GM18951 (cell line): ENCODE measurements at regions not wholly inside any gene's neighbourhood (a gene's known extent, or its start where the extent isn't known, plus 50 kb on each side); places are given as distances from the start of the nearest gene placed in this dataset.
A peak's percentile ranks its signal among the peaks of the same experiment; 100 is the strongest.

Source experiments
- POLR2A ChIP-seq: IDR thresholded peaks from 4 replicates; pipeline ENCODE4 v1.6.1; 2011; ENCODE audit warnings: mild to moderate bottlenecking; ENCODE audit not compliant: insufficient read length, insufficient read depth; ENCODE audit errors: extremely low read depth
- in situ Hi-C: fragments of 300-500 bp; cut with MboI; formaldehyde crosslinking; loops from one replicate; pipeline ENCODE4 v1.12.0; 2022; ENCODE audit warnings: low sequenced_read_pairs, mixed read lengths, inconsistent platforms; ENCODE audit not compliant: unreplicated experiment

DNA sequence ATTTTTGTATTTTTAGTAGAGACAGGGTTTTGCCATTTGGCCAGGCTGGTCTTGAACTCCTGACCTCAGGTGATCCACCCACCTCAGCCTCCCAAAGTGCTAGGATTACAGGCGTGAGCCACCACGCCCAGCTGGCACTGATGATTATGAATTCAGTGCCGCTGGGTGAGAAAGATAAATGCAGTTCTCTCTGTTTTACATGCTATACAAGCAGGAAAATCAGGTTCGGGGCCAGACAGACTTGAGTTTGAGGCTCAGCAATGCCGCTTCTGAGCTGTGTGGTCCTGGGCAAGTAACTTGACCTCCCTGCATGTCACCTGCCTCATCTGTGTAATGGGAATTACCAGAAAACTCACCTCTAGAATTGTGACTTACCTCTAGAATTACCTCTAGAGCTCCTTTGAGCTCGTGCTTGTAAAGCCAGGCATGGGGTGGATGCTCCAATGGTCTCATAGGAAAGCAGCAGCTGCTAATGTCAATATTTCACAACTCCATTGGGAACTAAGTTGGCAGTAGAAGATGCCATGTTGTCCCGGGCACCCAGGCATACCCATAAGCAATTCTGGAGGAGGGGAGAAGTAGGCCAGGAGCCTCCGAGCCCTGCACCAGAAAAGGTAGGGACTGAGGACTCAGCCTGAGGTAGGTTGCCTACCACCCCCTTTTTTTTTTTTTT is 119.8 kb upstream of the SLC25A33 start:
- no peak for TF ChIP-seq POLR2A
- in situ Hi-C loops, result no loop called here

DNA sequence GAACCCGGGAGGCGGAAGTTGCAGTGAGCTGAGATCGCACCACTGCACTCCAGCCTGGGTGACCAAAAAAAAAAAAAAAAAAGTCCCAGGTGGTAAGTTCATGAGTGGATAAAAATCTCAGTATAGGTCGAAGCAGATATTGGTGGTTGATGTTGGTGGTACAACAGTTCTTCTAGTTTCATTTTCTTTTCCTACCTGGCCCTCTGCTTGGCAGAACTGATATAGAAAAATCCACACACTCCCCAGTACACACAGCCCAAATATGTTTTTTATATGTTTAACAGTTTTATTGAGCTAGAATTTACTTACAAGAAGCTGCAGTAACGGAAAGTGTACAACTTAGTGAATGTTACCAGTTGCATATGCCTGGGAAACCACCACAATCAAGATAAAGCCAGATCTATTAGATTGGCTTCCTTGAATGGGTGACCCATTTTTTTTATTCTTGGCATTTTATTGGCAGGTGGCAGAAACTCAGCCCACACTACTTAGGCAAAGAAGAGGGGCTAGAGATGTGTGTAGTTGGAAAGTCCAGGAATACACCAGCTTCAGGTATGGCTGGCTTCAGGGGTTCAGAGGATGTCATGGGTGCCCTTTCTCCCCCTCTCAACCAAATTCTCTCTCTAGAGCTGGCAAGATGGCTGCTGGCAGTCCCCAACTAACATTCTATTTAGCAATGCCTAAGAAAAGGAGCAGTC is 118.3 kb upstream of the SLC25A33 start:
- in situ Hi-C loops, result no loop called here
- no peak for TF ChIP-seq POLR2A

DNA sequence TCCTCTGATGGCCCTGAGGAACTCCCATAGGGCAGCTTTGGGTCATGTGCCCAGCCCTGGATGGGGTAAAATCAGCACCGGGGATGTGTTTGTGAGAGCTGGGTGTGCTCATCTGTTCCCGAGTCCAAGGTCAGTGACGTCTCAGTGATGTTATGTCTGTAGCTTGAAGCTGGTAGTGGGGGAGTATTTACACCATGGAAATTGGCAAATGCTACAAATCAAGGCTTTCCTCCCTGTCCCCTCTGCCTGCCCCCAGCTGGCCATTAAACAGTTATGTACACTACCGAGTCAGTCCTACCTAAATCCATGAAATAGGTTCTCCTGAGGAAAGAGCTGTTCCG is 117.8 kb upstream of the SLC25A33 start:
- in situ Hi-C loops, result no loop called here

DNA sequence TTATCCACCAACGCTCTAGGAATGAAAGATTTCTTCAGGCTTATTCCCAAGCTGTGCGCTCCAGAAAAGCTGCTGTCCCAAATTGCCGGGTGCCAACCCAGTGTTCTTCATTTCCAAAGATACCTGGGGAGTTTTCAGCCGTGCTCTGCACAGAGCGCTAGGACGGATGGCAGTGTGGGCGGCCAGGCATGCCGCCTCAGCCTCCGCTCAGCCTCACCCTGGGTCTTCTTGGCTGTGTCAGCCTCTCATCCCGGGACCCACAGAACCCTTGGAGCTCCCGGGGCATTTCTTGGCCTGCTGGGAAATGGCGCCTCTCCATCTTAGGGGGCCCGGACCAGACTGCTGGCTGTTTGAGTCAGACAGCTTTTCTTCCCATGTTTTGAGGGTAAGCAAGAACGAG is 116.9 kb upstream of the SLC25A33 start:
- no peak for TF ChIP-seq POLR2A
- in situ Hi-C loops, result no loop called here

More for the DNA sequence above, 117.8 kb upstream of the SLC25A33 start:
- TF ChIP-seq POLR2A, result no peak

DNA sequence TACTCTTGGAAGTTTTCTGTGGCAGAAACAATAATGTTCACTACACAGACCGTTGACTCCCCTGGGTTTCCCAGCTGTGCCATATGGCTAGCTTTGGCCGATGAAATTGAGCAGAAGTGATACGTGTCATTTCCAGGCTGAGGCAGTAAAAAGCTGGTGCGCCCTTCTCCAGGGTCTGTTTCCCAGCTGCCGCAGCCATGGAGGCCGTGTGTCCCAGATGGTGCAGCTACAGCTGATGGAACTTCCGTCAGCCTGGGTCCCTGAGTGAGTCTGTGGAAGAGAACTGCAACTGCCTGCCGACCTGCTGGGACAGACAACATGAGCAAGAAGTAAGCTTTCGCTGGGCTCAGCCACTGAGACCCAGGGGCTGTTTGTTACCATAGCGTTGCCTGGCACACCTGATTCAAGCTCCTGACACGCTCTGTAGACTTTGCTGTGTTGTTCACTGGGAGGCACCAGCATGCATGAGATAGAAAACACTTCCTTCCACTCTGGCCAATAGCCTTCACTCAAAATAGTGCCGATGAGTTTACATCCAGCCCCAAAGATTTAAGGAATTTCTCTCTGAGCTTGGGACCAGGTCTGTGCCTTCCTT is 116.3 kb upstream of the SLC25A33 start:
- no peak for TF ChIP-seq POLR2A
- in situ Hi-C loops, result no loop called here

DNA sequence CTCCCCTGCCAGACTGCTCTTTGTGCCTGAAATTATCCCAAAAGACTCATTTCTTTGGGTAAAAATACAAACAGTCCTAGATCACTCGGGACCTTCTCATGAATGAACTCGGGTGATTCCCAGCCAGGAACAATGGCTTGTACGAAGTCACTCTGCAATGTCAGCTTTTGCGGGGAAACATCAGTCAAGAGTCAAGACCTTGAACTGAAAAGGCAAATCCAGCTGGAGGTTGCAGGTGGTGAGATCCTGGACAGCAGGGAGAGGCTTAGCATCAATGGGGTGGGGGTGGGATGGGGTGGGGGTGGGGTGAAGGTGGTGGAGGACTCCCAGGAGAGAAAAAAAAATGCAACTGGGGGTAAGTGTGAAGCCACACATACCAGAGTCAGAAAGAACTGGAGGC is 115.0 kb upstream of the SLC25A33 start:
- in situ Hi-C loops, result no loop called here
- no peak for TF ChIP-seq POLR2A

DNA sequence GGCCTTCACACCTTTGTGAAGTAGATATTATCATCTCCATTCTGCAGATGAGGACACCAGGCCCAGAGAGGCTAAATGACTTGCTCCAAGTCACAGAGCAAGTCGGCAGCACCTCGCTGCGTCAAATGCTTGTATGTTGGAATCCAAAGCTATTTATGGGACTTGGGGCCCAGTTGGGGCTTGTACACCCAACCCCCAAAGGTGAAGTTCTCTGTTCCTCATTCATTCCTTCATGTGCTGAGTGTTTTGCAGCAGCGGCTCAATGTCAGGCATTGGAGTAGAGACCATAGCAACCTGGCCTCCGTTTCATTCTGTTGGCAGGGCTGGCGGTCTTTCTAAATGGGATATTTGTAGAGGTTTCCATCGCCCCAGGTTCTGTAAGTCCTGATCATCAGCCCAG is 113.4 kb upstream of the SLC25A33 start:
- no peak for TF ChIP-seq POLR2A
- in situ Hi-C loops, result no loop called here

DNA sequence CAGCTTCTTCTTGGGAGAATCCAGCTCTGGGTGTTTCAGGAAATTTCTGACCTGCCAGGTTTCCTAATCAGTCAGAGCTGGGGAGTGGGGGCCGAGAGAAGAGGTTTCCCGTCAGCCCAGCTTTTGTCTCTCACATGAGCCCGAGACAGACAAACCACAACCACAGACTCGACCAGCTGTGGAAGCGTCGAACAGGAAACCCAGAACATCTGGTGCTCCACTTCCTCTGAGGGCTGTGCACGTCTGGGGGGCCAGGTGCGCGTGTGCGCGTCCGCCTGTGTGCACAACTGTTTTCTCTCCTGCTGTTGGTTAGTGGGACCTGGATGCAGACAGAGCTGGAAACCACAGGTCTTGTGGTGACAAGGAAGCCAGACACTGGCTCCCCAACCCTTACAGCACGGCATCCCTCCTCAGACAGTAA is 113.0 kb upstream of the SLC25A33 start:
- in situ Hi-C loops, result no loop called here
- TF ChIP-seq POLR2A, result peak; percentile 23

DNA sequence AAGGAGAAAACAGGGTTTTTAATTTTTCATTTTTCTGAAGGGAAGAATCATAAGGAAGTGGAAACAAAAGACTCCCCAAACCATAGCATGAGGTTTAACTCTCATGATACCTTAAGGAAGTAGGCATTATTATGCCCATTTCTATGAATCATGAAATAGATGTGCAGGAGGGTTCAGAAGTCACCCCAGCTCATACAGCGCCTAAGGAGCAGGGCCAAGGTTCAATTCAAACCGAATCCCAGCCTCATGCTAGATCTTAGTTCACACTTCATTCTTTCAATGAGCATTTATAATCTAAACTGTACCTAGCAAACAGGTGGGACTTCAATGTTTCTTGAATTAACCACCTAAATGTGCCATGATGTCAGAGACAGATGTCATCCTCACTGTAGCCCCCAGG is 111.9 kb upstream of the SLC25A33 start:
- in situ Hi-C loops, result no loop called here

DNA sequence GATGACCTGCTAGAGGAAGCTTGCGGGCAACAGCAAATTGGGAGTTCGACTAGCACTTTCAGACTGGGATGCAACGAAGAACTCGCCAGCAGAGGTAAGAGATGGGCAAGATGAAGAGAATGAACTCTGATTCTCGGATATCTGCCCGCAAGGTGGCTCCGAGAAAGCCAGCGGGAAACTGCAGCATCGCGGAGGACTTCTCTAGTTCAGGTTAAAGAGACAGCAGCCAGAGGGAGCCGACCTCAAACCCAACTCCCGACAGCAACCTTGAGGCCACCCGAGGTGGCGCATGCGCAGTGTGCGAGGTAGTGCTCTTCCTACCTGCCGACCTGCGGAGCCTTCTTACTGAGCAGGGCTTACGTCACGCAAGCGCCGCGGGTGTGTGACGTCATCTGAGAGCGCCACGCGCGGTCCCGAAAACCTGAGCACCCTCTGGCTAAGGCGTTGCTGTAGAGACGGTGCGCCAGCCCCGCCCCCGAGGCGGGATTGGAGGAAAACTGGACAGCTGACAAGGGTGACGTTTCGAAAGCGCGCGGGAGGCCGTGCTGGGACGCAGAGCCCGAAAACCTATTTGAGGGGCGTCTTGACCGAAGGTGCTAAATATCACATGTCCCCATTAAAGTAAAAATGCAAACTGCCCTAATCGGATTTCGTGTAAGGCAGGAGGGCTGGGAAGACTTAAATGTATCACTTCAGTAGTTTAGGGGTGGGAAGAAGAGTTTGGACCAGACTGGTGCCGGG is 110.5 kb upstream of the SLC25A33 start:
- in situ Hi-C loops, result no loop called here
- peak; percentile 71 for TF ChIP-seq POLR2A

More for the DNA sequence above, 111.9 kb upstream of the SLC25A33 start:
- TF ChIP-seq POLR2A, result no peak

DNA sequence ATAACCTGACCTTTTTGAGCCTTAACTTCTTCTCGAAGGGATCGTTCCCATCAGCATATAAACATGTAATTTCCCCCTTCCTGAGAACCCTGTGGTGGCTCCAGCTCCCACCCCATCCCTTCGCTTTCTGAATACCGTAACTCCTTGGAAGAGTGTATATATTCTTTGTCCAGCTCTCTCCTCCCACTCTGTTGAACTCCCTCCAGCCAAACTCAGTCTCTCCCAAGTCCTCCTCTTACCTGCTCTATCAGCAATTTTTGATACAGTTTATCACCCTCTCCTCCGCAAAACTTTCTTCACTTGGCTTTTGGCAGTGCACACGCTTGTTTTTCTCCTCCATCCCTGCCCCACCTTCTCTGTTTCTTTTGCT is 109.9 kb upstream of the SLC25A33 start:
- in situ Hi-C loops, result no loop called here
- no peak for TF ChIP-seq POLR2A

DNA sequence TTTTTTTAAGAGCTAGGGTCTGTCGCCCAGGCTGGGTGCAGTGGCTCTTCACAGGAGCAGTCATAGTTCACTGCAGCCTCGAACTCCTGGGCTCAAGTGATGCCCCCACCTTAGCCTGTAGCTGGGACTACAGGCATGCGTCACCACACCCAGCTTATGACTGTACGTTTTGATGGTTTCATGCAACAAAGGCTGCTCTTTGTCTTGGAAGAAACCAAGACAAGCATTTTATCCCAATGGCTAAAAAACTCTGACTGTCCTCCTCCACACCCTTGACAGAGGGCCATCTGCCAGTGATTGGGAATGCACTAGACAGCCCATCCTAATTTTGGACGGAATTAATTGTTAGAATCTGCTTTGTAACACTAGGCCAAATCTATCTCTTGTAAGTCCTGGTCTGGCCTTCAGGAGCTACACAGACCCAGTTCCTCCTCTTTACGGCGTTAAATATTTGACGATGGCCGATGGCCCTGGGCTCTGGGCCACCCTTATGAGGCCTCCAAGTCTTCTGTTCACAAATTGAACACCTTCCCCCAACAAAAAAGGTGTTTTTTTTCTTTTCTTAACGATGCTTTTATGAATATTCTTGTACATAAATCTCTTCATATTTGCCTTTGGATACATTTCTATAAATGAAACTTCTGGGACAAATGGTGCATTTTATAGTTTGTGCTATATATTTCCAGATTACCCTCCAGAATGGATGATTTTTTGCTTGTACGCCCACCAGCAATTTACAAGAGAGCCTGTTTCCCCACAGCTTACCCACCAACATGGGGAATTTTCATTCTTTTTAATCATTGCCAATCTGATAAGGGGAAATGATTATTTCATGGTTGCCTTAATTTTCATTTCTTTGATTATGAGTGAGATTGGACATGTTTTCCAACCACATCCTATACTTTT is 104.8 kb upstream of the SLC25A33 start:
- in situ Hi-C loops, result no loop called here
- no peak for TF ChIP-seq POLR2A

DNA sequence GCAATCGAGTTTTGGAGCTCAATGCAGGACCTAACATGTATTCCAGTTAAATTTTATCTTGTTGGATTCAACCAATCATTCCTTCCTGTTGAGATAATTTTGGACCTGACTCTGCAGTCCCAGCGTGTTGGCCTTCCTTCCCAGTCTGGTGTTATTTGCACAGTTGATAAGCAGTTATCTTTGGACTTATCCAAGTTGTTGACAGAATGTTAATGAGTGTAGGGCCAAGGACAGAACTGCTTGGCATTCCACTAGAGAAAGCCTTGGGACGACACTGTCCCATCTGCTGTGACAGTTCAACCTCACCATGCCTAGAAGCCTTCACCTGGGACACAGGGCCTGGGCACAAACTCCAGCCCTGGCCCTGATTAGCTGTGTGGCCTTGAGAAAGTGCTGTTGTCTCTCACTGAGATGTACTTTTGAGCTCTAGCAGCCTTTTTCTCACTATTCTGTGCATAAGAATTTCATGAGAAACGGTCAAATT is 104.1 kb upstream of the SLC25A33 start:
- TF ChIP-seq POLR2A, result no peak
- in situ Hi-C loops, result no loop called here
